ENCODE measurements at regions not wholly inside any gene's neighbourhood (a gene's known extent, or its start where the extent isn't known, plus 50 kb on each side); places are given as distances from the start of the nearest gene placed in this dataset.

DNA sequence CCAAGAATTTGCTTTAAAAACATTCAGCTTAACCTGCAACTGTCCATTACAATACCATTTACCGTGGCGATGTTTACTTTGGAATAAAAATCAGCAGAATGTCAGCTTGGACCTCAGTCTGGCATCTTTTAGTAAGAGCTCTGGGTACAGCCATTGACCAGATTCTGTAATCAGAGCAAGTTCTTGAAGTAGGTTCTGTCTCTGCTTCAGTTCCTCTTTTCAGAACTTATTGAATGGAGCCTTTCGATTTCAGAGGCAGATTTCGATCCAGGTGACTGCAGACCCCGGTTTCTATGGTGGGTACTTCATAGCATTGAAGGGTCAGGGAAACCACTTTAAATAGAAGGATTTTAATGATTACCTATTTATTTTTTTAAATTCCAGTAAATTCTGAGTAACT lies 53.4 kb upstream of the SV2C start (continued):
- TF ChIP-seq ZNF362 (CRISPR knock-in tag; IDR thresholded peaks at IDR 0.05; ENCODE audit: borderline replicate concordance) = no peak
- TF ChIP-seq, protein P1, sequence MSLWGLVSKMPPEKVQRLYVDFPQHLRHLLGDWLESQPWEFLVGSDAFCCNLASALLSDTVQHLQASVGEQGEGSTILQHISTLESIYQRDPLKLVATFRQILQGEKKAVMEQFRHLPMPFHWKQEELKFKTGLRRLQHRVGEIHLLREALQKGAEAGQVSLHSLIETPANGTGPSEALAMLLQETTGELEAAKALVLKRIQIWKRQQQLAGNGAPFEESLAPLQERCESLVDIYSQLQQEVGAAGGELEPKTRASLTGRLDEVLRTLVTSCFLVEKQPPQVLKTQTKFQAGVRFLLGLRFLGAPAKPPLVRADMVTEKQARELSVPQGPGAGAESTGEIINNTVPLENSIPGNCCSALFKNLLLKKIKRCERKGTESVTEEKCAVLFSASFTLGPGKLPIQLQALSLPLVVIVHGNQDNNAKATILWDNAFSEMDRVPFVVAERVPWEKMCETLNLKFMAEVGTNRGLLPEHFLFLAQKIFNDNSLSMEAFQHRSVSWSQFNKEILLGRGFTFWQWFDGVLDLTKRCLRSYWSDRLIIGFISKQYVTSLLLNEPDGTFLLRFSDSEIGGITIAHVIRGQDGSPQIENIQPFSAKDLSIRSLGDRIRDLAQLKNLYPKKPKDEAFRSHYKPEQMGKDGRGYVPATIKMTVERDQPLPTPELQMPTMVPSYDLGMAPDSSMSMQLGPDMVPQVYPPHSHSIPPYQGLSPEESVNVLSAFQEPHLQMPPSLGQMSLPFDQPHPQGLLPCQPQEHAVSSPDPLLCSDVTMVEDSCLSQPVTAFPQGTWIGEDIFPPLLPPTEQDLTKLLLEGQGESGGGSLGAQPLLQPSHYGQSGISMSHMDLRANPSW (CRISPR knock-in tag; IDR thresholded peaks at IDR 0.05; ENCODE audit: borderline replicate concordance) = no peak
- no peak for TF ChIP-seq TBX3 (IDR thresholded peaks at IDR 0.05; ENCODE audit: borderline replicate concordance)
- no peak for TF ChIP-seq ZFP37 (CRISPR knock-in tag; IDR thresholded peaks at IDR 0.05; ENCODE audit: borderline replicate concordance)
- no peak for TF ChIP-seq TMF1 (CRISPR knock-in tag; IDR thresholded peaks at IDR 0.05; ENCODE audit: low read depth)
- no peak for TF ChIP-seq ZNF30 (CRISPR knock-in tag; IDR thresholded peaks at IDR 0.05)
- no peak for TF ChIP-seq ATF7 (IDR thresholded peaks at IDR 0.05)
- TF ChIP-seq ATF7 (CRISPR knock-in tag; IDR thresholded peaks at IDR 0.05) = no peak
- no peak for TF ChIP-seq ZNF776 (CRISPR knock-in tag; IDR thresholded peaks at IDR 0.05)
- TF ChIP-seq ZNF530 (CRISPR knock-in tag; IDR thresholded peaks at IDR 0.05; ENCODE audit: low read depth) = no peak
- TF ChIP-seq CAMTA2 (CRISPR knock-in tag; IDR thresholded peaks at IDR 0.05; ENCODE audit: borderline replicate concordance) = no peak
- TF ChIP-seq PITX1 (CRISPR knock-in tag; IDR thresholded peaks at IDR 0.05) = no peak

Measured in HepG2 (cell line).